ENCODE measurements at regions not wholly inside any gene's neighbourhood (a gene's known extent, or its start where the extent isn't known, plus 50 kb on each side); places are given as distances from the start of the nearest gene placed in this dataset.

DNA sequence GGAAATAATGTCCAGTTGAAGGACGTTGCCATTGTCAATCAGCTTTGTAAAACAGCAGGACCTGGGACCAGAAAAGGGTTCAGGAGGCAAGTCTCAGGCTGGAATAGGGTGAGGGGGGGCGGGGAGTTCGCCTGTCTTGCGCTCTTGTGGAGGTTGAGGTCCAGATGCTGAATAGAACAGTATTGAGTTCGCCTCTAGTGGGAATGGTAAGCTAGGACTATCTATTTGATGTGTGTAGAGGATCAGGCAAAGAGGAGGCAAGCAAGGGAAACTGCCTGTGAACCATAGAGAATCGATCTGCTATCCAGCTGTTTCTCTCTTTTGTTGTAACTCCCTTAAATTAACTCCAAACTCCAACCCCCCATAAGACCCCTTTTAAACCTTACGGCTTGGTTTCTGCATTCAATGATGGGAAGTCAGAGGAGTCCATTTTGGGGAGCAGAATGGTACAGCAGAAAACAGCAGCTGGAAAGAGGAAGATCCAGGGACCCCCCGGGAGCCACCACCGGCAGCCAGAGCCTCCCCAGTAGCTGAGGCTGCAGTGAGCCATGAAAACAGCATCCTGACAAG is 133.7 kb downstream of the SLC28A3 start:
- Mint-ChIP-seq H3K36me3 (ENCODE audit: low read depth, unreplicated experiment) (no peaks in the 10 kb centered on the region), H3K9me3 (ENCODE audit: unreplicated experiment) (no peaks in the 10 kb centered on the region), H3K4me3 (ENCODE audit: unreplicated experiment) (no peak overlapping the region), H3K27me3 (ENCODE audit: low read depth, unreplicated experiment) (peaks cover 5% of the 10 kb centered on the region), H3K4me1 (ENCODE audit: low read depth, unreplicated experiment) (no peaks in the 10 kb centered on the region), H3K27ac (ENCODE audit: unreplicated experiment) (no peak overlapping the region)
- H3K4me3 ChIP-seq (ENCODE audit: insufficient read depth, low read depth, low read length) = no peak overlapping the region
- H3K4me1 ChIP-seq (ENCODE audit: insufficient read depth, low read length) = no peaks in the 10 kb centered on the region
- no peak overlapping the region for H3K9ac ChIP-seq (ENCODE audit: low read length)
- no peak for DNase-seq (ENCODE audit: low read depth)
- no peaks in the 10 kb centered on the region for H3K79me2 ChIP-seq (ENCODE audit: insufficient read depth, low read length)
- H3K27me3 ChIP-seq (ENCODE audit: insufficient read depth, low read length) = no peaks in the 10 kb centered on the region
- no peak for FAIRE-seq
- TF ChIP-seq CTCF (IDR thresholded peaks at IDR 0.05; ENCODE audit: insufficient read depth, low read depth, low read length) = no peak
- TF ChIP-seq EZH2 (IDR thresholded peaks at IDR 0.05; ENCODE audit: insufficient read depth, low read length) = no peak
- no peak overlapping the region for H3K27ac ChIP-seq (ENCODE audit: low read depth, low read length)
- no peak overlapping the region for H3K4me2 ChIP-seq (ENCODE audit: low read length)
- no peaks in the 10 kb centered on the region for H3K9me3 ChIP-seq (ENCODE audit: insufficient read depth, low read depth, low read length)
- H3K36me3 ChIP-seq (ENCODE audit: insufficient read depth, low read length) = no peaks in the 10 kb centered on the region
- H2AFZ ChIP-seq (ENCODE audit: low read depth, low read length) = peak overlapping the region; percentile 1
- no peaks in the 10 kb centered on the region for H4K20me1 ChIP-seq (ENCODE audit: insufficient read depth, low read length)

DNA sequence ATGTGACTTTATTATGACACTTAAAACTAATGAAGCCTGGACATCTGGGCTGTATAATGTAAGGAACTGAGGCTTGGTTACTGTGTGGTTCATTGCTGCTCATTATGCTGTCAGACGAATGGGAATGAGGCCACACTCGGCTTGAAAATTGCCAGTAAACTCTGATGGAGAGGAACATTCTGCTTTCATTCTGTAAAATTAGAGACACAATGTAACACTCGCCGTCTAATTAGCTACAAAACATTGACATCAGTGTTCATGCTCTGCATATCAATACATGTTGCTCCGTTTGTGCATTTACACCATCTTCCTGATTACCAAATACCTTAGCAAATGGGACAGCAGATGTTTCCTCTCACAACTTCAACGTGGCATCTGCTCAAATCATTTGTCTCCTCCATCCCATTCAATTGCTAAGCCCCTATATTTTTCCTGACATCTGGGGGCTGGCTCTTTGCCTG is 133.0 kb downstream of the SLC28A3 start:
- no peaks in the 10 kb centered on the region for H3K4me1 Mint-ChIP-seq (ENCODE audit: low read depth, unreplicated experiment)
- Histone ChIP-seq H3K4me2 (ENCODE audit: low read length) (no peak overlapping the region), H3K79me2 (ENCODE audit: insufficient read depth, low read length) (no peaks in the 10 kb centered on the region), H3K27ac (ENCODE audit: low read depth, low read length) (no peak overlapping the region), H3K27me3 (ENCODE audit: insufficient read depth, low read length) (no peaks in the 10 kb centered on the region), H3K4me3 (ENCODE audit: insufficient read depth, low read depth, low read length) (no peak overlapping the region), H3K9me3 (ENCODE audit: insufficient read depth, low read depth, low read length) (no peaks in the 10 kb centered on the region), H4K20me1 (ENCODE audit: insufficient read depth, low read length) (no peaks in the 10 kb centered on the region), H3K9ac (ENCODE audit: low read length) (no peak overlapping the region), H3K4me1 (ENCODE audit: insufficient read depth, low read length) (no peaks in the 10 kb centered on the region), H3K36me3 (ENCODE audit: insufficient read depth, low read length) (no peaks in the 10 kb centered on the region), H2AFZ (ENCODE audit: low read depth, low read length) (peak overlapping the region; percentile 1)
- no peaks in the 10 kb centered on the region for H3K9me3 Mint-ChIP-seq (ENCODE audit: unreplicated experiment)
- TF ChIP-seq EZH2 (IDR thresholded peaks at IDR 0.05; ENCODE audit: insufficient read depth, low read length) (no peak), CTCF (IDR thresholded peaks at IDR 0.05; ENCODE audit: insufficient read depth, low read depth, low read length) (no peak)
- H3K27me3 Mint-ChIP-seq (ENCODE audit: low read depth, unreplicated experiment) = peaks cover 5% of the 10 kb centered on the region
- FAIRE-seq (no peak), DNase-seq (ENCODE audit: low read depth) (no peak)
- H3K27ac Mint-ChIP-seq (ENCODE audit: unreplicated experiment) = no peak overlapping the region
- no peak overlapping the region for H3K4me3 Mint-ChIP-seq (ENCODE audit: unreplicated experiment)
- H3K36me3 Mint-ChIP-seq (ENCODE audit: low read depth, unreplicated experiment) = no peaks in the 10 kb centered on the region

- Histone ChIP-seq H3K27ac (ENCODE audit: low read depth, low read length) (no peak overlapping the region), H3K9me3 (ENCODE audit: insufficient read depth, low read depth, low read length) (no peaks in the 10 kb centered on the region), H3K79me2 (ENCODE audit: insufficient read depth, low read length) (no peaks in the 10 kb centered on the region), H3K4me1 (ENCODE audit: insufficient read depth, low read length) (no peaks in the 10 kb centered on the region), H3K9ac (ENCODE audit: low read length) (no peak overlapping the region), H3K27me3 (ENCODE audit: insufficient read depth, low read length) (no peaks in the 10 kb centered on the region), H3K36me3 (ENCODE audit: insufficient read depth, low read length) (no peaks in the 10 kb centered on the region), H2AFZ (ENCODE audit: low read depth, low read length) (no peak overlapping the region), H3K4me3 (ENCODE audit: insufficient read depth, low read depth, low read length) (no peak overlapping the region), H4K20me1 (ENCODE audit: insufficient read depth, low read length) (no peaks in the 10 kb centered on the region), H3K4me2 (ENCODE audit: low read length) (no peak overlapping the region)
- H3K27ac Mint-ChIP-seq (ENCODE audit: unreplicated experiment) = no peak overlapping the region
- H3K36me3 Mint-ChIP-seq (ENCODE audit: low read depth, unreplicated experiment) = peaks cover 2% of the 10 kb centered on the region
- DNase-seq (ENCODE audit: low read depth) (no peak), FAIRE-seq (no peak)
- H3K9me3 Mint-ChIP-seq (ENCODE audit: unreplicated experiment) = no peaks in the 10 kb centered on the region
- H3K4me3 Mint-ChIP-seq (ENCODE audit: unreplicated experiment) = no peak overlapping the region
- TF ChIP-seq CTCF (IDR thresholded peaks at IDR 0.05; ENCODE audit: insufficient read depth, low read depth, low read length) = no peak
- no peak for TF ChIP-seq EZH2 (IDR thresholded peaks at IDR 0.05; ENCODE audit: insufficient read depth, low read length)
- H3K4me1 Mint-ChIP-seq (ENCODE audit: low read depth, unreplicated experiment) = no peaks in the 10 kb centered on the region
- peaks cover 5% of the 10 kb centered on the region for H3K27me3 Mint-ChIP-seq (ENCODE audit: low read depth, unreplicated experiment)
Observed at GRCh38 chr9:84212246-84212645, 128.3 kb downstream of the SLC28A3 start.

All from astrocyte (in vitro differentiated cells and primary cell).